Amniotic stem cell (primary cell): ENCODE measurements at regions not wholly inside any gene's neighbourhood (a gene's known extent, or its start where the extent isn't known, plus 50 kb on each side); places are given as distances from the start of the nearest gene placed in this dataset.

ENCODE experiments used
- DNase-seq: peaks from one replicate; lab custom pipeline; 2025; lab: John Stamatoyannopoulos, UW

- no peak for DNase-seq
Measured at GRCh38 chr19:30083125-30083681, 141.2 kb downstream of the URI1 start.

- DNase-seq, result no peak
Measured at GRCh38 chr19:30083701-30084156, 141.7 kb downstream of the URI1 start.

- no peak for DNase-seq
Measured at GRCh38 chr19:30084390-30084819, 142.4 kb downstream of the URI1 start.

- DNase-seq, result no peak
Measured at GRCh38 chr19:30085394-30085793, 143.4 kb downstream of the URI1 start.

GRCh38 chr19:30086220-30086619 is 144.2 kb downstream of the URI1 start:
- DNase-seq, result no peak

- DNase-seq, result no peak
Measured at GRCh38 chr19:30086916-30087315, 144.9 kb downstream of the URI1 start.

- DNase-seq, result no peak
Measured at GRCh38 chr19:30087381-30088138, 145.5 kb downstream of the URI1 start.

- DNase-seq, result no peak
Measured at GRCh38 chr19:30088567-30088966, 146.5 kb downstream of the URI1 start.

- DNase-seq, result no peak
Measured at GRCh38 chr19:30089086-30089665, 147.1 kb downstream of the URI1 start.

- no peak for DNase-seq
Measured at GRCh38 chr19:30090476-30090875, 148.4 kb downstream of the URI1 start.

GRCh38 chr19:30090963-30091362 is 148.9 kb downstream of the URI1 start:
- DNase-seq, result no peak

- DNase-seq, result no peak
Measured at GRCh38 chr19:30091456-30091855, 149.4 kb downstream of the URI1 start.

- no peak for DNase-seq
Measured at GRCh38 chr19:30091856-30092255, 149.8 kb downstream of the URI1 start.

- no peak for DNase-seq
Measured at GRCh38 chr19:30092721-30093569, 150.9 kb downstream of the URI1 start.

GRCh38 chr19:30093966-30094755 is 152.1 kb downstream of the URI1 start:
- DNase-seq, result no peak

GRCh38 chr19:30094756-30095140 is 152.7 kb downstream of the URI1 start:
- no peak for DNase-seq

- DNase-seq, result no peak
Measured at GRCh38 chr19:30095171-30095570, 153.1 kb downstream of the URI1 start.

GRCh38 chr19:30096596-30097370 is 154.7 kb downstream of the URI1 start:
- no peak for DNase-seq

- no peak for DNase-seq
Measured at GRCh38 chr19:30097746-30098280, 155.8 kb downstream of the URI1 start.

- no peak for DNase-seq
Measured at GRCh38 chr19:30102239-30102638, 160.2 kb downstream of the URI1 start.

- no peak for DNase-seq
Measured at GRCh38 chr19:30102666-30103065, 160.6 kb downstream of the URI1 start.
